Dedifferentiated amniotic fluid mesenchymal stem cell (primary cell): ENCODE measurements at regions not wholly inside any gene's neighbourhood (a gene's known extent, or its start where the extent isn't known, plus 50 kb on each side); places are given as distances from the start of the nearest gene placed in this dataset.

Experiments
- DNase-seq: peaks from one replicate; pipeline ENCODE4 v3.0.0-alpha.2; 2016; ENCODE audit errors: extremely low spot score

GRCh38 chr10:2950546-2950945, 116.8 kb upstream of the PFKP start:
- DNase-seq, result no peak

GRCh38 chr10:2949948-2950354, 117.4 kb upstream of the PFKP start:
- no peak for DNase-seq

GRCh38 chr10:2949221-2949947, 118.0 kb upstream of the PFKP start:
- DNase-seq, result no peak

DNA sequence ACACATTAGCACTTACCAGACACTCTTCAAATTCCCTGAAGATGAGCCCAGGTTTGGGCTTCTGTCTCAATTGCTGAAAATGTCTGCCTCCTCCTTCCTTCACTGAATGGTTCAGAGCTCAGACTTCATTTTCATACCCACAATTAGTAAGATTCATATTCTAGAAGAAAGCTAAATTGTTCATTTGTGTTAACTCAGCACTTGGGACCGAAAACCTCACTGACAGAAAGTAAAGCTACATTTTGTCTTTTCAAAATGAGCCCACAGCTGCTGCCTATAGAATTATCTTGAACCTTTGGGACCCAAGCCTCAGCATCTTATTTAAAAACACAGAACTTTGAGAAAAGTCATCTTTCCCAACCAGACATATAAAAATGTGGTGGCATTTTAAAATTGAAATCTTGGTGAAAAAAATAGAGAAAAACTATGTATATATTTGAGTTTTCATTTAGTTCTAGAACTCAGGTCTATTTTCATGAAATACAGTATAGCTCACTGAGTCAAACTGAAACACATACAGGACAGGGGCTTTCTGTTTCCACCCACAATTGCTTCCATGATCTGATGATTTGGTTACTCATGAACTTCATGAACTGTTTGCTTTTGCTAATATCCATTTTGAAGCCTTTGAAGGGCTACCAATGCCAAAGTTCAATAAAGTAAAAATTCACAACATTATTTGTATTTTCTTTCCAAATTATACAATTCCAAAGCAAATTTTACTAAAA, 119.1 kb upstream of the PFKP start:
- DNase-seq, result no peak

DNA sequence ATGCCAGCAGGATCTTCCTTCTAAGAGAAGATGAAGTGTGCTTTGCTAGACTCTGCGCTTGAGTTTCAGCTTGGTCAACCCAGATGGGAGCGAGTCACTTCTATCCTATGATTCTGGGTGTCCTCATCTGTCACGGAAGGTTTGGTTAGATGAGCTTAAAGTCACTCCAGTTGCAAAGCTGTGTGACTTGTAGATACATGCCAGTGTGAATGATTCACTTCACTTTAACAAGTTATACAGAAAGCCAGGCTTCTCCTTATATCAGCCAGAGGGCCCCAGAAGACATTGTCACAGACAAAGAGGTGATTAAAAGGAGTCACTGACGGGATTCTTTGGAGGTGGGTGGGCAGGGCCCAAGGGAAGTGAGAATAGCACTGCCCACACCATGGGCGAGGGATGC, 122.6 kb upstream of the PFKP start:
- DNase-seq, result no peak

GRCh38 chr10:2943932-2944614, 123.3 kb upstream of the PFKP start:
- no peak for DNase-seq

DNA sequence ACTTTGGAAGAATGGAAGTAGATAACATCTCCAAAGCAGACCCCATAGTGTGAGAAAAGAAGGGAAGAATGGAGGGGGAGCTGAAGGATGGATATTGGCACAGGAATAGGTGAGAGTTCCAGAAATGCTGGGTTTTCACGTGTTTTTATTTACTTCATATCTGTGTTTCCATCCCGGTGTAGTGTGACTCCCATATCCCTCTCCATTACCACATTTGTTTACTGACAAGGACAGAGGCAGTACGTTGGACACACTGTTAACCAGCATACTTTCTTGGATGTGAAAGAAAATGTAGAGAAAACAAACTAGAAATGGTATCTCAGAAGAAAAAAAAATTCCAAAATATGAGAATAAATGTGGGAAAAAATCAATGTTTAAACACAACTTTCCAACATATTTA, 124.4 kb upstream of the PFKP start:
- no peak for DNase-seq

DNA sequence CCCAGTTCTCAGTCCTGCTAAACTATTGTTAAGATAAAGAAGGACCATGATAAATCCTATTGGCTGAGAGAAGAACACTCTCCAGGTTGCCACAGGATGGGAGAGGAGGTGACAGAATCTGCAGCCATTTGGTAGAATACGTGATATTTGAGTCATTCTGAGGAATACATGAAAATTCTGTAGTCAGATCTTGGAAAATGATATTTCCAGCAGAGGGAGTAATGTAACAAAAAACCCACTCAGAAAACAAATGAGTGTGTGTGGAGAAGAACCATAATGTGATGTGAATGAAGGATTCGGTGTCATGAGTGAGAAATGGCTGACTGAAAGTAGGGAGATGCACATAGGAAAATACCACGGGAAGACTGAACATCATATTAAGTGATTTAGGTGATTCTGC, 128.5 kb upstream of the PFKP start:
- no peak for DNase-seq

GRCh38 chr10:2936816-2937215, 130.5 kb upstream of the PFKP start:
- DNase-seq, result no peak

DNA sequence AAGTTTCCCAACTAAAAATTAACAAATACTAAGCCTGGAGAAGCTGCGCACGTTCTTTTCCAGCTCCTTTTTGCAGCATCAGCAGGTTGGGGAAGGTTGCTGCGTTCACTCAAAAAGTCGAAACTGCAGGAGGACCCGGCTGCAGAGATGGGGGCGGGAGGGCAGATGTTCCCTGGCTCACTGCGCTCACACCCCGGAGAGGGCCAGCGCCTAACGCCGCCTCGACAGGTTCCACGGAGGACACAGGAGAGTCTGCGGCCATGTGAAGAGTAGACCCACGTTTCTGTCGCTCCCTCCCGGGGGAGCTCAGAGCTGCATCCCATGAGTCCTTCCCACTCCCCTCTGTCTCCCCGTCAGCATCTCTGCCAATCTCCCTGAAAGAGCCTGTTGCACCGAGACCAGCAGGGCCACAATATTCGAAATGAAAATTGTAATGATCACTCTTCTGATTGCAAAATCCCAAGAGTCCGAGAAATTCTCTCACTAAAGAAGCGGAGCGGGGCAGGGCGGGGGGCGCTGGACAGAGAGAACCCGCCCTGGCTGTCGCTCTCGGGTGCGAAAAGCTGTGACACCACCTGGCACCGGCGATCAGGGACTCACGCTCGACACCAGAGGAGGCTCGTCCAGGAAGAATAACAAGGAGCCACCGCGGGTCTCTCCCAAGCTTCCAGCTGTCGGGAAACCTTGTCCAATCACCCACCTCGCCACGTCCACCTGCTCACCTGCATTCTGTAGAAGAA, 131.5 kb upstream of the PFKP start:
- DNase-seq, result no peak

- DNase-seq, result no peak
Measured at GRCh38 chr10:2933924-2934323, 133.4 kb upstream of the PFKP start.

- DNase-seq, result no peak
Measured at GRCh38 chr10:2933519-2933918, 133.8 kb upstream of the PFKP start.

DNA sequence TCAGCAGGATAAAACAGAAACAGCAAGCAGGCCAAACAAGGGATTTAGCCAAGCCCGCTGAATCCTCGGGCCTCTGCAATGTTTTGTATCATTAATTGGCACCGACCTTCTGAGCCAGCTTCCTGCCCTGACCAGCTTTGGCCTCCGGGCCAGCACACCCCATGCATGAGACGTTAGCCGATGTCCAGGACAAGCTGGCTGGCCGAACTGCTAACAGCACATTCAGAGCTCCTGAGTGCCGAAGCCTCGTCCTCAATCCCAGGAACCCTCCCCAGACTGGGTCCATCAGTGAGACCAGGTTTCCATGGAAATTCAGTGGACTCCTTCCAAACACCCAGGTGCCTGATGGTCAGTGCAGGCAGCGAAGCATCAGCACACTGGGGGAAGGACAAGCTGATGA, 134.3 kb upstream of the PFKP start:
- DNase-seq, result no peak

DNA sequence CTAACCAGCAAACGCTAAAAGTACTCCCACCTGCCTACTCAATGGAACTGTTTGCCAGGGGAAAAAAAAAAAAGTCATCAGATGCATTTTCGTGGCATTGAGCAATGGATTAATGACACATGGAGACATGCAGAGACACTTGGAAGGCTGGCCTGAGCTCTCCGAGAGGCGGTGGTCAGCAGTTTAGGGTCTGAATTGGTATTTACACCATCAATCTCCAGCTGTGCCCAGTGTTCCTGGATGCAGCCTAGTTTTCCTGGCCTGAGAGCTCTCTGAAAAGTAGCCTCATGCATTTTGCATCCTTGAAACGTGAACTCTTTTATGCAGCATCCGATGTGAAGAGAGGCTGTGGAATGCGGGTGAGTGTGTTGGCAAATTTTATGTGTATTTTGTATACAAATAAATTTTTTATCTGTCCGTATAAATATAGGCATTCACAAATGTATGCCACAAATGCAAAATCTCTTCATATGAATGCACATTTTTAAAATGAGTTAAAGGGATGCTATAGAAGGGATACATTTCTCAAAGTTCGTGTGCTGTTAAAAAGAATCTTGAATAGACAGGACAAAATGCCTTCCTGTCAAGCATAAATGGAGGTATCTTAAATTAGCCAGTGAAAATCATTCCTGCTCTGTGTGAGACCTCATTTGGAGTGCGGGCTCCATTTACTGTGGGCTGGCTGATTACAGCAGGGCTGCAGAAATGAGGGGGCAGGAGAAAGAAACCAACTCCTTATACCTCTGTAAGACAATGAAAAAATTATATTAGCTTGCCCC, 137.7 kb upstream of the PFKP start:
- DNase-seq, result no peak

DNA sequence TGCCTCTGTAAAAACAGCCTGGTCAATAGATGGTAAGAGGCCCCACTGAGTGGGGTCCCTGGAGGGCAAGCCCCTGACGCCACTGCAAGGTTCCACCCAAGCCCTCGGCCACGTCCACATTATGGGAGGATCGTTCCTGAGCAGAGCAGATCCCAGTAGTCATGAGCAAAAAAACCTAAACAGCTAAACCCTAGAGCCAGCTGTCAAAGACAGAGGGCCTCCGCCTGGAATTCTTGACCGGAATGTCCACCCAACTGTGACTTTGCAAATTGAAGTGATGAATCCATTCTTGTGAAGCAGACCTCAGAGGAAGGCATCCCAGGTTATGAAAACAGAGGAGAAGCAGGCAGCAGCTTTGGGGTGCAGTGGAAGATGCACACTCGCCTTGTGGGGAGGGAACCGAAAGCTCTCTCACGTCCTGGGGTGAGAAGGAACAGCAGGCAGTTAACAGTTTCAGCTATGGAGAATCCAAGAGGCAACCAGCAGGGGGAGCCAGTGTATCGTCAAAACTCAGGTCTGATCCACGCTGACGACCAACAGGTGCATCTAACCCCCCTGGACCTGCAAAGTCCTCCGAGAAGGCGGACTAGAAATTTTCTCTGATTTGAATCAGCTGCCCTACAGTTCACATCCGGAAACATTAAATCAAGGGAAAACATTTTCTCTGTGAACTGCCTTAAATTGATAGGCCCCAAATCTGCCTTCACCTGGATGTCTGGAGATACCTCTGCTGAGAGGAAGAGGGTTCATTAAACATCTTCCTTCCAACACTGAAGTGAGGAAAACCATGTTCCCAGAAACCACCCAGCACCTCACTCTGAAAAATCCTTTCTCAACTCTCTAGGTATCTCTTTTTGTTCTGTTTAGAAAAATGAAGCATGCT, 139.1 kb upstream of the PFKP start:
- peak; percentile 48 for DNase-seq

- DNase-seq, result no peak
Measured at GRCh38 chr10:2926918-2927660, 140.3 kb upstream of the PFKP start.

- no peak for DNase-seq
Measured at GRCh38 chr10:2925631-2926030, 141.7 kb upstream of the PFKP start.

GRCh38 chr10:2924431-2924830, 142.9 kb upstream of the PFKP start:
- DNase-seq, result no peak

DNA sequence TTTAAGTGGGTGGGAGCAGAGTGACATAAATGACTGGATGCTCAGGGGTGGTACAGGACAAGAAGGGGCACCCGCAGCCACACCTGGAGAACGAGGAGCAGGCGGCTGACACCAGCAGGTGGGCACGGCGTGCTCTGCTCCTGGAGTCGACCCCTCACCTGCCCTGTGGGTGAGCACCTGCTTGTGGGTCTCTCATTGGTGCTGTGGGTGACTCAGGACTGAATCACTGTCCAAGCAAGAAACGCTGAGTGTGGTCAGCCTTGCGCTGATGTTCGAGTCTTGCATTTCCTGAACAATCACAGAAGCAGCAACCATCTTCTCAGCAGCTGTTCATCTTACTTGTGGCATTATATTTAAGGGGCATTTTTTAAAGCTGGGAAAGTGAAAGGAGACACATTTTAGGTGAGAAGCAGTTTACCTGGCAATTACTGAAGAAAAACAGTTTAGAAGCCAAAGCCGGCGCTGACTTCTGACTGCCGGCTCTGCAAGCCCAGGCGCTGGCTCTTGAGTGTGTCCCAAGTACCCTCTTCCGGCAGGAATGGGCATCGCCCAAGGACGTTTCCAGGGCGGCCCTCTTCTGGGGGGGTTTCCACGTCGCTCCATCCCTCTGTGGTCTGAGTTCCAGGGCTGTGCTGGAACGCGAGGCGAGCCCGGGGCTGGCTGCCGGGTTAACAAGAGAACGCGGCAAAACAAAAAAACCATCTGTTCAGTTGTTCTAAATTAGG, 145.2 kb upstream of the PFKP start:
- DNase-seq, result no peak
